ENCODE measurements at regions not wholly inside any gene's neighbourhood (a gene's known extent, or its start where the extent isn't known, plus 50 kb on each side); places are given as distances from the start of the nearest gene placed in this dataset.

DNA sequence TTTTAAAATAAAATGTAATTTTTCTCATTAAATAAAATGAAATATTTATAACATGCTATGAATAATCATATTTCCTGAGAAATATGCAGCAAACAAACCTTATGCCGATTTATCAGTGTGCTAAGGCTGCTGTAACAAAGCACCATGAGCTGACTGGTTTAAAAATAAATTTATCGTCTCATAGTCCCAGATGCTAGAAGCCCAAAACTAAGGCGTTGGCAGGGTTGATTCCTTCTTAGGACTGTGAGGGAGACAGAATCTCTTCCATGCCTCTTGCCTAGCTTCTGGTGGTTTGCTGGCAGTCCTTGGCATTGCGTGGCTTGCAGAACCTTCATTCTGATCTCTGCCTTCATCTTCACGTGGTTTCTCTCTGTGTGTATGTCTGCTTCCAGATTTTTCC is 740.3 kb downstream of the OTOL1 start:
- TF ChIP-seq POLR2AphosphoS5 (IDR thresholded peaks at IDR 0.05), result no peak
- TF ChIP-seq, protein P1, sequence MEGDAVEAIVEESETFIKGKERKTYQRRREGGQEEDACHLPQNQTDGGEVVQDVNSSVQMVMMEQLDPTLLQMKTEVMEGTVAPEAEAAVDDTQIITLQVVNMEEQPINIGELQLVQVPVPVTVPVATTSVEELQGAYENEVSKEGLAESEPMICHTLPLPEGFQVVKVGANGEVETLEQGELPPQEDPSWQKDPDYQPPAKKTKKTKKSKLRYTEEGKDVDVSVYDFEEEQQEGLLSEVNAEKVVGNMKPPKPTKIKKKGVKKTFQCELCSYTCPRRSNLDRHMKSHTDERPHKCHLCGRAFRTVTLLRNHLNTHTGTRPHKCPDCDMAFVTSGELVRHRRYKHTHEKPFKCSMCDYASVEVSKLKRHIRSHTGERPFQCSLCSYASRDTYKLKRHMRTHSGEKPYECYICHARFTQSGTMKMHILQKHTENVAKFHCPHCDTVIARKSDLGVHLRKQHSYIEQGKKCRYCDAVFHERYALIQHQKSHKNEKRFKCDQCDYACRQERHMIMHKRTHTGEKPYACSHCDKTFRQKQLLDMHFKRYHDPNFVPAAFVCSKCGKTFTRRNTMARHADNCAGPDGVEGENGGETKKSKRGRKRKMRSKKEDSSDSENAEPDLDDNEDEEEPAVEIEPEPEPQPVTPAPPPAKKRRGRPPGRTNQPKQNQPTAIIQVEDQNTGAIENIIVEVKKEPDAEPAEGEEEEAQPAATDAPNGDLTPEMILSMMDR (IDR thresholded peaks at IDR 0.05), result no peak

Measured in gastroesophageal sphincter (tissue), 3 donors.